ENCODE measurements at regions not wholly inside any gene's neighbourhood (a gene's known extent, or its start where the extent isn't known, plus 50 kb on each side); places are given as distances from the start of the nearest gene placed in this dataset.

GRCh38 chr5:17129093-17129849 is 88.2 kb upstream of the BASP1 start:
- TF ChIP-seq EZH2 (IDR thresholded peaks at IDR 0.05; ENCODE audit: borderline replicate concordance, insufficient read depth, low read depth, low read length, poor library complexity, severe bottlenecking) (no peak), CTCF (IDR thresholded peaks at IDR 0.05) (no peak)
